ENCODE measurements at regions not wholly inside any gene's neighbourhood (a gene's known extent, or its start where the extent isn't known, plus 50 kb on each side); places are given as distances from the start of the nearest gene placed in this dataset.
"Not testable (repeated sequence)": the region's sequence is repeated elsewhere in the genome, so short reads cannot be mapped to it uniquely, and the experiment has no call there.

- TF ChIP-seq CTCF (IDR thresholded peaks at IDR 0.05), result no peak
- Histone ChIP-seq H3K4me1 (no peaks in the 10 kb centered on the region), H3K27me3 (peaks cover 0 to 50% (median 15%) of the 10 kb centered on the region in 7 donors), H3K9me3 (peaks cover 0 to 9% (median 0%) of the 10 kb centered on the region in 11 donors), H3K36me3 (no peaks in the 10 kb centered on the region), H3K27ac (no peak overlapping the region), H3K4me3 (no peak overlapping the region)
- ATAC-seq (no peak), DNase-seq (no peak)
- 78 to 81% methylated on average over 4 of the region's 4 CpGs for WGBS, 2 donors
- intact Hi-C loops (cut with DNase I), result no loop called here
Measured at GRCh38 chr12:13523536-13524307, 327.2 kb downstream of the EMP1 start.

GRCh38 chr12:13518034-13518433, 321.5 kb downstream of the EMP1 start:
- WGBS, 2 donors, result 87 to 89% methylated on average over 4 of the region's 4 CpGs
- intact Hi-C loops (cut with DNase I); H3K4me1 ChIP-seq; H3K36me3 ChIP-seq; H3K4me3 ChIP-seq; H3K27ac ChIP-seq; DNase-seq; ATAC-seq: not testable (repeated sequence)
- Histone ChIP-seq H3K9me3 (peaks cover 0 to 40% (median 9%) of the 10 kb centered on the region in 11 donors), H3K27me3 (peaks cover 0 to 34% (median 12%) of the 10 kb centered on the region in 7 donors)

DNA sequence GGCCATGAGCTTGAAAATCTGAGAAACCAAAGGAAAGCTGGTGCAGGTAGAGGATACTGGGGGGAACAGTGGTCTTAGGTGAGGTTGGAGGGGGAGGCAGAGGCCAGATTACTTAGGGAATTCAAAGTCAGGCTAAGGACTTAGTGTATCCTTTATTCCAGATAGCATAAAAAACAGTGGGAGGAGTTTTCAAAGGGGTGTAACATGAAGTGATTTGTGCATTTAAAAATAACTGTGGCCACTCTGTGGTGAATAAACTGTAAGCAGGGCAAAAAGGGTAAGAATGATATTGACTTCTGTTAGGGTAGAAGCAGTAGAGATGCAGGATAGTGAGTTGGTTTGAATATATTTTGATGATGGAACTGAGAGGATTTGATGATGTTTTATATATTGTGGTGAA, 313.2 kb downstream of the EMP1 start:
- no peak overlapping the region for H3K4me3 ChIP-seq
- no peaks in the 10 kb centered on the region for H3K4me1 ChIP-seq
- H3K9me3 ChIP-seq, result peaks cover 0 to 26% (median 12%) of the 10 kb centered on the region in 11 donors
- TF ChIP-seq CTCF (IDR thresholded peaks at IDR 0.05), result no peak
- H3K27ac ChIP-seq, result no peak overlapping the region
- DNase-seq (no peak), ATAC-seq (no peak)
- H3K27me3 ChIP-seq, result peaks cover 0 to 4% (median 0%) of the 10 kb centered on the region in 7 donors
- H3K36me3 ChIP-seq, result no peaks in the 10 kb centered on the region
- intact Hi-C loops (cut with DNase I), result no loop called here

DNA sequence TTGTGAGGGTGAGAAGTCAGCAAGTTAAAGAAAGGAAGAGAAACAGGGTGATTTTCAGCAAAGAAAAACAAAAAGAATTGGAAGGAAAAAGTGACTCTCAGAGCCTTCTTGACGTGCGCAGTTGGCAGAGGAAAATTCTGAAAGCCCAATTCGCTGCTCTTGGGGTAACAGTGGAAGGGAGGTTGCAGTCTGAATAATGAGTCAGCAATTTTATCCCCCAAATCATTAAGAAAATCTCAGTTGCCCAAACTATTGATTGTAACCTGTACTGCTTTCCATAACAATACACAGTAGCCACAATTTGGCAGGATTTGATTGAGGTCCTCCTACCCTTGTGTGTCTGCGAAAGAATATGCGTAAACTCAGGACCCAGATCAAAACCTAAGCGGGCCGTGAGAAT, 309.1 kb downstream of the EMP1 start:
- peaks cover 0 to 4% (median 0%) of the 10 kb centered on the region in 7 donors for H3K27me3 ChIP-seq
- no peak for ATAC-seq
- H3K9me3 ChIP-seq, result no peaks in the 10 kb centered on the region
- WGBS, 2 donors, result 86 to 91% methylated on average over 7 of the region's 7 CpGs
- H3K4me1 ChIP-seq, result no peaks in the 10 kb centered on the region
- TF ChIP-seq CTCF (IDR thresholded peaks at IDR 0.05), result no peak
- intact Hi-C loops (cut with DNase I), result no loop called here
- H3K27ac ChIP-seq, result no peak overlapping the region
- no peak for DNase-seq
- no peaks in the 10 kb centered on the region for H3K36me3 ChIP-seq
- no peak overlapping the region for H3K4me3 ChIP-seq

DNA sequence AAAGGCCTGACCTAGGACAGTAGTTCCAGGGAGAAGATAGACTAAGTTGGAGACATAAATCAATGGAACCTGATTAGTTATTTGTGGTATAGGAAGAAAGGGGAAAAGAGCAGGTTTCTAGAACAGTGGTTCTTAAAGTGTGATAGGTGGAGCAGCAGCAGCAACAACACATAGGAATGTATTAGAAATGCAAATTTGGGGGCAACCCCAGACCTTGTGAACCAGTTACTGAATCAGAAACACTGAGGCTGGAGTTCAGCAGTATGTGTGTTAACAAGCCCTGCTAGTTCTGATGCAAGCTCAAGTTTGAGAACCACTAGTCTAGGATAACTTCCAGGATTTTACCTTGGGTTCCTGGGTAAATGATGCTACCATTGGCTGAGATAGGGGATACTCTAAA, 308.7 kb downstream of the EMP1 start:
- ATAC-seq (no peak), DNase-seq (no peak)
- Histone ChIP-seq H3K27ac (no peak overlapping the region), H3K27me3 (peaks cover 0 to 4% (median 0%) of the 10 kb centered on the region in 7 donors), H3K9me3 (no peaks in the 10 kb centered on the region), H3K4me1 (no peaks in the 10 kb centered on the region), H3K36me3 (no peaks in the 10 kb centered on the region), H3K4me3 (no peak overlapping the region)
- no peak for TF ChIP-seq CTCF (IDR thresholded peaks at IDR 0.05)
- intact Hi-C loops (cut with DNase I), result no loop called here
